Neuronal stem cell (in vitro differentiated cells): ENCODE measurements at regions not wholly inside any gene's neighbourhood (a gene's known extent, or its start where the extent isn't known, plus 50 kb on each side); places are given as distances from the start of the nearest gene placed in this dataset.

Experiments
- DNase-seq: peaks from one replicate; pipeline ENCODE4 v3.0.0-alpha.2; 2013; ENCODE audit warnings: low spot score
- H2AFZ ChIP-seq: one replicate; pipeline ENCODE4 v1.6.1; 2013; ENCODE audit warnings: mild to moderate bottlenecking, low read length, inconsistent platforms
- H2AK5ac ChIP-seq: 2 replicates; pipeline ENCODE4 v1.6.1; 2013; ENCODE audit warnings: low read depth, mild to moderate bottlenecking, inconsistent platforms, low read length, moderate library complexity, mixed read lengths
- H2BK120ac ChIP-seq: 2 replicates; pipeline ENCODE4 v1.6.1; 2013; ENCODE audit warnings: low read depth, mild to moderate bottlenecking, inconsistent platforms, low read length, moderate library complexity, mixed read lengths
- H2BK12ac ChIP-seq: one replicate; pipeline ENCODE4 v1.6.1; 2013; ENCODE audit warnings: low read length, inconsistent platforms
- H2BK15ac ChIP-seq: 2 replicates; pipeline ENCODE4 v1.6.1; 2013; ENCODE audit warnings: mild to moderate bottlenecking, low read length, inconsistent platforms, mixed read lengths
- H2BK5ac ChIP-seq: one replicate; pipeline ENCODE4 v1.6.1; 2013; ENCODE audit warnings: inconsistent platforms, mild to moderate bottlenecking, low read length, moderate library complexity
- H3K14ac ChIP-seq: one replicate; pipeline ENCODE4 v1.6.1; 2013; ENCODE audit warnings: low read length, inconsistent platforms
- H3K18ac ChIP-seq: 2 replicates; pipeline ENCODE4 v1.6.1; 2013; ENCODE audit warnings: low read length, inconsistent platforms
- H3K23ac ChIP-seq: 2 replicates; pipeline ENCODE4 v1.6.1; 2013; ENCODE audit warnings: low read depth, mild to moderate bottlenecking, mixed read lengths, low read length, inconsistent platforms; ENCODE audit not compliant: poor library complexity
- H3K27ac ChIP-seq: replicated peaks from 3 replicates; pipeline ENCODE4 v1.5.1; 2013; ENCODE audit warnings: low read length, inconsistent platforms
- H3K27me3 ChIP-seq, 3 experiments: 2 replicates each; pipeline ENCODE4 v1.6.1; 2013; ENCODE audit warnings: low read length in 3 of 3, mild to moderate bottlenecking in 2 of 3, inconsistent platforms in 1 of 3, low read depth in 1 of 3, mixed read lengths in 1 of 3, moderate library complexity in 1 of 3; ENCODE audit not compliant: control insufficient read depth in 3 of 3, insufficient read depth in 3 of 3
- H3K36me3 ChIP-seq, 2 donors: replicated peaks in 1 of 2; 2 replicates each; pipeline ENCODE4 v1.6.1; 2013; ENCODE audit warnings: low read length in 2 of 2; ENCODE audit not compliant: control insufficient read depth in 2 of 2, insufficient read depth in 2 of 2
- H3K4ac ChIP-seq: 2 replicates; pipeline ENCODE4 v1.6.1; 2013; ENCODE audit warnings: inconsistent platforms, mild to moderate bottlenecking, low read length, moderate library complexity
- H3K4me1 ChIP-seq, 2 donors: 1 replicate in 1 of 2; 2 replicates in 1 of 2; pipeline ENCODE4 v1.6.1; 2013; ENCODE audit warnings: low read length in 2 of 2, low read depth in 1 of 2; ENCODE audit not compliant: control insufficient read depth in 2 of 2, insufficient read depth in 1 of 2
- H3K4me2 ChIP-seq: one replicate; pipeline ENCODE4 v1.6.1; 2013; ENCODE audit warnings: mild to moderate bottlenecking, low read length, inconsistent platforms; ENCODE audit not compliant: insufficient read depth, poor library complexity, severe bottlenecking
- H3K4me3 ChIP-seq, 2 donors: 2 replicates each; pipeline ENCODE4 v1.5.1; 2013; ENCODE audit warnings: low read length in 2 of 2, mild to moderate bottlenecking in 2 of 2, inconsistent platforms in 1 of 2, moderate library complexity in 1 of 2
- H3K79me1 ChIP-seq: one replicate; pipeline ENCODE4 v1.6.1; 2013; ENCODE audit warnings: low read depth, mild to moderate bottlenecking, inconsistent platforms, low read length, moderate library complexity
- H3K9ac ChIP-seq: one replicate; pipeline ENCODE4 v1.6.1; 2013; ENCODE audit warnings: mild to moderate bottlenecking, low read depth, low read length, inconsistent platforms; ENCODE audit not compliant: poor library complexity
- H3K9me3 ChIP-seq, 2 donors: replicated peaks in 1 of 2; 2 replicates each; pipeline versions ENCODE3 to v1.6.1; 2013; ENCODE audit warnings: low read length in 2 of 2, mild to moderate bottlenecking in 2 of 2, inconsistent platforms in 1 of 2, low read depth in 1 of 2, mixed read lengths in 1 of 2, moderate library complexity in 1 of 2; ENCODE audit not compliant: control insufficient read depth in 2 of 2, insufficient read depth in 1 of 2
- H4K8ac ChIP-seq: one replicate; pipeline ENCODE4 v1.6.1; 2013; ENCODE audit warnings: low read depth, mild to moderate bottlenecking, inconsistent platforms, low read length, moderate library complexity
- H4K91ac ChIP-seq: one replicate; pipeline ENCODE4 v1.6.1; 2013; ENCODE audit warnings: low read length, low read depth, mild to moderate bottlenecking, inconsistent platforms; ENCODE audit not compliant: poor library complexity
- WGBS, 2 donors: extraction: QIAGEN DNeasy Blood & Tissue Kit; methylation state at CpG; one replicate each; pipeline ENCODE4 v1.1.7; 2013; ENCODE audit warnings: missing lambda C conversion rate in 2 of 2, mixed read lengths in 1 of 2; ENCODE audit not compliant: insufficient read length in 2 of 2, insufficient replicate concordance in 1 of 2; ENCODE audit errors: extremely low coverage in 2 of 2; 5-methylcytosine and 5-hydroxymethylcytosine counted together

DNA sequence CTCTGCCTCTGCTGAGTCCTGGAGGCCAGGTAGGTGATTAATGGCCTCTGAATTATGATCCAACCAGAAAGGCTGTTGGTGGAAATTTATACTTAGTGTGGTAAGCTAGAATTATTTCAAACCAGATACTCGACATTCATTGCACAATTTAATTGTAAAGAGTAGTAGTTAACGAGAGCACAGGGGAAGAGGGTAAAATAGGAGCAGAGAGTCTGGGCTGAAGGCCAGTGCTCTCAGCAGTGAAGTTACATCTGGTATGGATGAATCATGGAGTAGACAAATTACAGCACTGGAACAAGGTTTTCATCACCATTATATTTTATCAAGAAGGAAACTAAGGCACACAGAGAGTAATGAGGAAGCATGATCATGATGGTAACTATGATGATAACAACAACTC is 92.5 kb downstream of the TLR4 start:
- no CpG with 5 or more reads among the region's 2 CpGs for WGBS, 2 donors

DNA sequence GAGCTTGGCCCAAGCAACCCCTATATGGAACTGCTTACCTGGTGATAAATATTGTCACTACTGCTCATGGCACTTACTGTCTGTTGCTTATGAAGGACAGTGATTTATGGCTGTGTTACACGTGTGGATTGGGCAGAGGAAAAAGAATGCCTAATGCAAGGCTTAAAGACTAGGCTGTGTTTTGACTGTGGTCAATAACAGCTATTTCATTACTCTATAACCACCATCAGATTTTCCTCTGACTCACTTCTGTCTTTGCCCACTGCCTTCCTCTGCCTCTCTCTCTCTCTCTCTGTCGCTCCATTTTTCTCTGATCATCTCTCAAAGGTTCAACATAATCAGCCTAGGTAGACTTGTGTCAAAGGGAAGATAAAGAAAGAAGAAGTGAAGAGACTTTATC is 96.2 kb downstream of the TLR4 start:
- H3K9me3 ChIP-seq = no peaks in the 10 kb centered on the region
- no peak overlapping the region for H2AK5ac ChIP-seq
- no peak overlapping the region for H2BK15ac ChIP-seq
- H3K36me3 ChIP-seq = no peaks in the 10 kb centered on the region
- no peak overlapping the region for H3K27ac ChIP-seq
- no peak overlapping the region for H3K4me2 ChIP-seq
- no peaks in the 10 kb centered on the region for H3K4me1 ChIP-seq
- no peak overlapping the region for H3K23ac ChIP-seq
- H2BK12ac ChIP-seq = no peak overlapping the region
- no peak overlapping the region for H2BK120ac ChIP-seq
- H3K18ac ChIP-seq = no peak overlapping the region
- H4K91ac ChIP-seq = no peak overlapping the region
- H2BK5ac ChIP-seq = no peak overlapping the region
- DNase-seq = no peak
- no peak overlapping the region for H3K14ac ChIP-seq
- H3K27me3 ChIP-seq = no peaks in the 10 kb centered on the region
- no peak overlapping the region for H3K9ac ChIP-seq
- no peak overlapping the region for H2AFZ ChIP-seq
- no peak overlapping the region for H4K8ac ChIP-seq
- no peak overlapping the region for H3K4me3 ChIP-seq
- no peaks in the 10 kb centered on the region for H3K79me1 ChIP-seq
- H3K4ac ChIP-seq = no peak overlapping the region
- no CpG with 5 or more reads among the region's 2 CpGs for WGBS, 2 donors

More for the DNA sequence above, 92.5 kb downstream of the TLR4 start:
- no peak overlapping the region for H2BK120ac ChIP-seq
- H3K14ac ChIP-seq = no peak overlapping the region
- no peaks in the 10 kb centered on the region for H3K9me3 ChIP-seq
- H2BK5ac ChIP-seq = no peak overlapping the region
- H3K27ac ChIP-seq = no peak overlapping the region
- no peak overlapping the region for H2BK12ac ChIP-seq
- H3K36me3 ChIP-seq = no peaks in the 10 kb centered on the region
- no peak for DNase-seq
- H3K4me3 ChIP-seq = no peak overlapping the region
- H2AFZ ChIP-seq = no peak overlapping the region
- H3K4me1 ChIP-seq = no peaks in the 10 kb centered on the region
- H3K27me3 ChIP-seq = no peaks in the 10 kb centered on the region
- H3K4me2 ChIP-seq = no peak overlapping the region
- H3K4ac ChIP-seq = no peak overlapping the region
- no peaks in the 10 kb centered on the region for H3K79me1 ChIP-seq
- H2BK15ac ChIP-seq = no peak overlapping the region
- no peak overlapping the region for H4K91ac ChIP-seq
- no peak overlapping the region for H3K9ac ChIP-seq
- no peak overlapping the region for H3K18ac ChIP-seq
- no peak overlapping the region for H4K8ac ChIP-seq
- no peak overlapping the region for H3K23ac ChIP-seq
- no peak overlapping the region for H2AK5ac ChIP-seq

DNA sequence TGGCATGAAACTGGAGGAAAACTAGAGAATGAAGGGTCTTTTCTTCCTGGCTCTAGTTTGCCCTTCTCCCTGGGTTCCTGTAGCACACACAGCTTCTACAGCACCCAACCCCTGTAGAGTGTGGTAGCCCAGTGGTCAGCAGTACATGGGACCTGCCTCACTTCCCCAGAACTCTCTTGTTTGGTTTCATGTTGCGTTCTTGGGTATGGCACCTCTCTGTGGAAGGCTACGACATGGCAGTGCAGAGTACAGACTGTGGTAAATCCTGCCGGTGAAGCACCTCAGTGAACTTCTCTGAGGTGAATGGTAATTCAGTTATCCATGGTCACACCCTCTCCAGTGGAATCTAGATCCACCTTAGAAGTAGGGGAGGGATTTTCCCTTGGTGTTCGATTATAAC is 105.5 kb downstream of the TLR4 start:
- Histone ChIP-seq H3K4me1 (peaks cover 0 to 4% of the 10 kb centered on the region in 2 donors), H2BK12ac (no peak overlapping the region), H2BK5ac (no peak overlapping the region), H3K9me3 (no peaks in the 10 kb centered on the region), H4K8ac (no peak overlapping the region), H3K9ac (no peak overlapping the region), H3K27me3 (no peaks in the 10 kb centered on the region), H3K36me3 (no peaks in the 10 kb centered on the region), H3K23ac (no peak overlapping the region), H4K91ac (no peak overlapping the region), H3K4me3 (no peak overlapping the region), H3K27ac (no peak overlapping the region), H2AFZ (no peak overlapping the region), H2BK15ac (no peak overlapping the region), H3K79me1 (no peaks in the 10 kb centered on the region), H3K14ac (no peak overlapping the region), H3K18ac (no peak overlapping the region), H2BK120ac (no peak overlapping the region), H3K4ac (no peak overlapping the region), H2AK5ac (no peak overlapping the region), H3K4me2 (no peak overlapping the region)
- WGBS, 2 donors = no CpG with 5 or more reads among the region's 4 CpGs
- no peak for DNase-seq

GRCh38 chr9:117815315-117815714 is 111.1 kb downstream of the TLR4 start:
- no peaks in the 10 kb centered on the region for H3K27me3 ChIP-seq
- H3K23ac ChIP-seq = no peak overlapping the region
- no peak overlapping the region for H2AFZ ChIP-seq
- H2BK5ac ChIP-seq = no peak overlapping the region
- H4K91ac ChIP-seq = no peak overlapping the region
- no peak overlapping the region for H3K18ac ChIP-seq
- no peaks in the 10 kb centered on the region for H3K79me1 ChIP-seq
- no peak overlapping the region for H4K8ac ChIP-seq
- no peak overlapping the region for H3K27ac ChIP-seq
- no peak overlapping the region for H3K4ac ChIP-seq
- no peaks in the 10 kb centered on the region for H3K4me1 ChIP-seq
- no peak overlapping the region for H3K4me2 ChIP-seq
- H3K4me3 ChIP-seq = no peak overlapping the region
- H2BK15ac ChIP-seq = no peak overlapping the region
- no CpG with 5 or more reads among the region's 5 CpGs for WGBS, 2 donors
- no peak overlapping the region for H3K14ac ChIP-seq
- no peak for DNase-seq
- no peak overlapping the region for H2AK5ac ChIP-seq
- no peaks in the 10 kb centered on the region for H3K36me3 ChIP-seq
- no peak overlapping the region for H3K9ac ChIP-seq
- H2BK120ac ChIP-seq = no peak overlapping the region
- no peaks in the 10 kb centered on the region for H3K9me3 ChIP-seq
- H2BK12ac ChIP-seq = no peak overlapping the region
